SK-N-SH treated with all-trans-retinoic acid at 6 μM for 48 hours (cell line): ENCODE measurements at regions not wholly inside any gene's neighbourhood (a gene's known extent, or its start where the extent isn't known, plus 50 kb on each side); places are given as distances from the start of the nearest gene placed in this dataset.

Source experiments
- ATAC-seq: fragments of 200-7000 bp; cut with Tn5 transposase; 3 replicates; pipeline ENCODE4 v1.9.1; 2020; ENCODE audit warnings: mild to moderate bottlenecking, moderate library complexity
- ARNTL ChIP-seq: fragments of 450-650 bp; formaldehyde crosslinking; IDR thresholded peaks from 2 replicates; pipeline ENCODE4 v1.5.0; 2020; ENCODE audit warnings: low read depth, mild to moderate bottlenecking, moderate library complexity, borderline replicate concordance
- CREB5 ChIP-seq: fragments of 250-450 bp; sonication (Bioruptor Pico); IDR thresholded peaks from 2 replicates; pipeline ENCODE4 v1.5.1; 2020; ENCODE audit warnings: low read depth, mild to moderate bottlenecking, moderate library complexity
- CSDC2 ChIP-seq: fragments of 250-450 bp; sonication (Bioruptor Pico); IDR thresholded peaks from 2 replicates; pipeline ENCODE4 v1.5.0; 2020; ENCODE audit warnings: mild to moderate bottlenecking, moderate library complexity
- CSRNP3 ChIP-seq: fragments of 250-450 bp; sonication (Bioruptor Pico); IDR thresholded peaks from 2 replicates; pipeline ENCODE4 v1.5.1; 2021; ENCODE audit warnings: mild to moderate bottlenecking, moderate library complexity
- ESRRG ChIP-seq: fragments of 250-450 bp; sonication (Bioruptor Pico); IDR thresholded peaks from 2 replicates; pipeline ENCODE4 v1.6.1; 2021; ENCODE audit warnings: mild to moderate bottlenecking
- GLIS3 ChIP-seq: fragments of 250-450 bp; sonication (Bioruptor Pico); IDR thresholded peaks from 2 replicates; pipeline ENCODE4 v1.5.0; 2020; ENCODE audit warnings: mild to moderate bottlenecking, moderate library complexity
- ISL1 ChIP-seq: fragments of 250-450 bp; sonication (Bioruptor Pico); IDR thresholded peaks from 2 replicates; pipeline ENCODE4 v2.1.2; 2022; ENCODE audit warnings: mild to moderate bottlenecking, moderate library complexity
- OSR1 ChIP-seq: fragments of 250-450 bp; sonication (Bioruptor Pico); IDR thresholded peaks from 2 replicates; pipeline ENCODE4 v1.8.0; 2022; ENCODE audit warnings: moderate library complexity, mild to moderate bottlenecking, inconsistent platforms
- POU6F1 ChIP-seq: fragments of 250-450 bp; sonication (Bioruptor Pico); IDR thresholded peaks from 2 replicates; pipeline ENCODE4 v1.8.0; 2021; ENCODE audit warnings: low read depth, mild to moderate bottlenecking, moderate library complexity, borderline replicate concordance
- PPARA ChIP-seq: fragments of 250-450 bp; sonication (Bioruptor Pico); IDR thresholded peaks from 2 replicates; pipeline ENCODE4 v1.5.0; 2020; ENCODE audit warnings: mild to moderate bottlenecking, borderline replicate concordance
- RARB ChIP-seq: fragments of 250-450 bp; sonication (Bioruptor Pico); IDR thresholded peaks from 2 replicates; pipeline ENCODE4 v1.8.0; 2021; ENCODE audit warnings: mild to moderate bottlenecking, moderate library complexity
- SNAI2 ChIP-seq: fragments of 250-450 bp; sonication (Bioruptor Pico); IDR thresholded peaks from 2 replicates; pipeline ENCODE4 v1.5.0; 2020; ENCODE audit warnings: mild to moderate bottlenecking, moderate library complexity
- TCF4 ChIP-seq: fragments of 250-450 bp; sonication (Bioruptor Pico); IDR thresholded peaks from 2 replicates; pipeline ENCODE4 v1.8.0; 2021; ENCODE audit warnings: mild to moderate bottlenecking, moderate library complexity, borderline replicate concordance
- TOX ChIP-seq: fragments of 250-450 bp; sonication (Bioruptor Pico); IDR thresholded peaks from 2 replicates; pipeline ENCODE4 v1.8.0; 2021; ENCODE audit warnings: mild to moderate bottlenecking, moderate library complexity, borderline replicate concordance
- TSHZ2 ChIP-seq: fragments of 250-450 bp; sonication (Bioruptor Pico); IDR thresholded peaks from 2 replicates; pipeline ENCODE4 v1.5.0; 2020; ENCODE audit warnings: mild to moderate bottlenecking, moderate library complexity
- ZC3H10 ChIP-seq: fragments of 250-450 bp; sonication (Bioruptor Pico); IDR thresholded peaks from 2 replicates; pipeline ENCODE4 v1.5.1; 2021; ENCODE audit warnings: mild to moderate bottlenecking, moderate library complexity
- ZFP3 ChIP-seq: fragments of 250-450 bp; sonication (Bioruptor Pico); IDR thresholded peaks from 2 replicates; pipeline ENCODE4 v1.5.0; 2020; ENCODE audit warnings: mild to moderate bottlenecking, moderate library complexity
- ZFP30 ChIP-seq: fragments of 450-650 bp; formaldehyde crosslinking; IDR thresholded peaks from 2 replicates; pipeline ENCODE4 v1.5.0; 2022; ENCODE audit warnings: mild to moderate bottlenecking, moderate library complexity
- ZNF70 ChIP-seq: fragments of 450-650 bp; formaldehyde crosslinking; IDR thresholded peaks from 2 replicates; pipeline ENCODE4 v1.5.0; 2020; ENCODE audit warnings: mild to moderate bottlenecking, moderate library complexity
- ZNF8 ChIP-seq: fragments of 450-650 bp; formaldehyde crosslinking; IDR thresholded peaks from 2 replicates; pipeline ENCODE4 v1.5.0; 2020; ENCODE audit warnings: mild to moderate bottlenecking, moderate library complexity

- TF ChIP-seq TSHZ2 (CRISPR knock-in tag) (peak; percentile 84), TCF4 (CRISPR knock-in tag) (peak; percentile 88), CSRNP3 (CRISPR knock-in tag) (0 out of 2 replicates have a peak, but pooled peaks have one; percentile 22), CSDC2 (CRISPR knock-in tag) (no peak), ZNF70 (CRISPR knock-in tag) (0 out of 2 replicates have a peak, but pooled peaks have one; percentile 20)
- ATAC-seq: no peak
Observed at GRCh38 chr2:235265348-235265965, 228.4 kb upstream of the AGAP1 start.

GRCh38 chr2:235267251-235267650, 226.6 kb upstream of the AGAP1 start:
- TF ChIP-seq OSR1 (CRISPR knock-in tag) (no peak), ZNF70 (CRISPR knock-in tag) (no peak), ISL1 (CRISPR knock-in tag) (no peak), PPARA (CRISPR knock-in tag) (no peak), GLIS3 (CRISPR knock-in tag) (no peak), RARB (no peak), CSRNP3 (CRISPR knock-in tag) (no peak), TCF4 (CRISPR knock-in tag) (no peak), ZFP30 (no peak), ARNTL (CRISPR knock-in tag) (no peak), ZC3H10 (CRISPR knock-in tag) (no peak), TSHZ2 (CRISPR knock-in tag) (no peak), ZNF8 (CRISPR knock-in tag) (no peak), TOX (CRISPR knock-in tag) (no peak), ZFP3 (CRISPR knock-in tag) (no peak), POU6F1 (no peak)
- no peak for ATAC-seq

GRCh38 chr2:235268535-235268934, 225.3 kb upstream of the AGAP1 start:
- ATAC-seq: no peak
- TF ChIP-seq ZC3H10 (CRISPR knock-in tag) (no peak), PPARA (CRISPR knock-in tag) (no peak), ESRRG (no peak), ZFP3 (CRISPR knock-in tag) (no peak), SNAI2 (CRISPR knock-in tag) (no peak), POU6F1 (no peak), ARNTL (CRISPR knock-in tag) (no peak), TCF4 (CRISPR knock-in tag) (no peak), CREB5 (CRISPR knock-in tag) (no peak), CSDC2 (CRISPR knock-in tag) (no peak), TSHZ2 (CRISPR knock-in tag) (no peak), ZFP30 (no peak)
